Vagina (tissue), 2 donors: ENCODE measurements at regions not wholly inside any gene's neighbourhood (a gene's known extent, or its start where the extent isn't known, plus 50 kb on each side); places are given as distances from the start of the nearest gene placed in this dataset.

Experiments
- POLR2A ChIP-seq, 2 donors: fragments of 450-650 bp; IDR thresholded peaks; one replicate each; pipeline ENCODE4 v1.6.1; 2017; ENCODE audit warnings: antibody characterized with exemption in 2 of 2, mild to moderate bottlenecking in 2 of 2, moderate library complexity in 2 of 2
- POLR2AphosphoS5 ChIP-seq, 2 donors: sonication (generic); formaldehyde crosslinking; IDR thresholded peaks; one replicate each; pipeline ENCODE4 v1.9.0; 2017; ENCODE audit warnings: antibody characterized with exemption in 2 of 2, mild to moderate bottlenecking in 2 of 2, low read depth in 1 of 2; ENCODE audit not compliant: insufficient read depth in 1 of 2
- TF ChIP-seq, protein P1 (sequence below), 3 experiments: fragments of 450-650 bp in 2 of 3; fragments of 200-600 bp in 1 of 3; sonication (generic) in 1 of 3; IDR thresholded peaks; one replicate each; pipeline ENCODE4 v1.5.1; 2017 to 2019; ENCODE audit warnings: antibody characterized with exemption in 3 of 3, mild to moderate bottlenecking in 2 of 3, moderate library complexity in 2 of 3

DNA sequence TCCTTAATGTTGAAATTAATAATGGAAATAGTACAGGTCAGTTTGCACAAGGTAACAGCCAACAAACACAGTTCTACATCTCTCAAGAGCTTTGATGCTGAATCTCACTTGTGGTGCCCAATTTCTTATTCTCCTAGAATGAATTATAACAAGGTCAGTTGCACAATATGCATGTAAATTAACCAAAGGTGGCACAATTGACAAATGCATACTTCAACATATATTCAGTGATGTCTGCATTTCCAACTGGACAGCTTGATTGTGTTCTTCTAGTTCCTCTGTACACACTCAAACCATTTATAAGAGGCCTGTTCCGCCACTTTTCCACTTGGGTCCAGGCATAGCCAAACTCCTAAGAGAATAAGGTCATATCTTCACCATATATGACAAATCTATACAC, 210.3 kb upstream of the EPHA5 start:
- TF ChIP-seq, protein P1, sequence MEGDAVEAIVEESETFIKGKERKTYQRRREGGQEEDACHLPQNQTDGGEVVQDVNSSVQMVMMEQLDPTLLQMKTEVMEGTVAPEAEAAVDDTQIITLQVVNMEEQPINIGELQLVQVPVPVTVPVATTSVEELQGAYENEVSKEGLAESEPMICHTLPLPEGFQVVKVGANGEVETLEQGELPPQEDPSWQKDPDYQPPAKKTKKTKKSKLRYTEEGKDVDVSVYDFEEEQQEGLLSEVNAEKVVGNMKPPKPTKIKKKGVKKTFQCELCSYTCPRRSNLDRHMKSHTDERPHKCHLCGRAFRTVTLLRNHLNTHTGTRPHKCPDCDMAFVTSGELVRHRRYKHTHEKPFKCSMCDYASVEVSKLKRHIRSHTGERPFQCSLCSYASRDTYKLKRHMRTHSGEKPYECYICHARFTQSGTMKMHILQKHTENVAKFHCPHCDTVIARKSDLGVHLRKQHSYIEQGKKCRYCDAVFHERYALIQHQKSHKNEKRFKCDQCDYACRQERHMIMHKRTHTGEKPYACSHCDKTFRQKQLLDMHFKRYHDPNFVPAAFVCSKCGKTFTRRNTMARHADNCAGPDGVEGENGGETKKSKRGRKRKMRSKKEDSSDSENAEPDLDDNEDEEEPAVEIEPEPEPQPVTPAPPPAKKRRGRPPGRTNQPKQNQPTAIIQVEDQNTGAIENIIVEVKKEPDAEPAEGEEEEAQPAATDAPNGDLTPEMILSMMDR (IDR thresholded peaks at IDR 0.05) = no peak
- TF ChIP-seq POLR2A (IDR thresholded peaks at IDR 0.05) (no peak), POLR2AphosphoS5 (IDR thresholded peaks at IDR 0.05; ENCODE audit: insufficient read depth in 1 of 2, low read depth in 1 of 2) (no peak)
